A673 (cell line): ENCODE measurements at regions not wholly inside any gene's neighbourhood (a gene's known extent, or its start where the extent isn't known, plus 50 kb on each side); places are given as distances from the start of the nearest gene placed in this dataset.

ENCODE experiments used
- BruUV-seq: library from RNA; stranded (reverse); fragments of 400-500 nt; replicated peaks from 2 replicates; lab custom pipeline; 2021; lab: Mats Ljungman, UMichigan
- CTCF ChIA-PET: fragments of 300-600 bp; sonication (Branson Sonifier 250); formaldehyde crosslinking; loops from one replicate; lab custom pipeline; 2022; ENCODE audit warnings: antibody characterized with exemption; lab: Charles Lee
- POLR2A ChIA-PET: fragments of 300-600 bp; sonication (Branson Sonifier 250); formaldehyde crosslinking; loops from one replicate; lab custom pipeline; 2022; ENCODE audit warnings: antibody characterized with exemption; ENCODE audit not compliant: low non-redundant PET; lab: Charles Lee
- DNase-seq: peaks from one replicate; pipeline ENCODE4 v3.0.0-alpha.2; 2015; ENCODE audit warnings: low spot score
- H3K27ac ChIP-seq: fragments of 200-600 bp; sonication (generic); 2 replicates; pipeline ENCODE4 v1.5.1; 2016; ENCODE audit warnings: mixed run types, low read depth, mild to moderate bottlenecking, mixed read lengths, antibody characterized with exemption, low read length; ENCODE audit not compliant: poor library complexity, severe bottlenecking
- H3K27me3 ChIP-seq: fragments of 200-600 bp; sonication (generic); replicated peaks from 2 replicates; pipeline ENCODE4 v1.6.1; 2017; ENCODE audit warnings: mixed run types, low read depth, mild to moderate bottlenecking, mixed read lengths, antibody characterized with exemption, low read length; ENCODE audit not compliant: insufficient read depth, poor library complexity
- H3K36me3 ChIP-seq: fragments of 200-600 bp; sonication (generic); 2 replicates; pipeline ENCODE4 v1.6.1; 2016; ENCODE audit warnings: mixed run types, mild to moderate bottlenecking, mixed read lengths, antibody characterized with exemption, low read length; ENCODE audit not compliant: insufficient read depth, poor library complexity, severe bottlenecking
- H3K4me1 ChIP-seq: fragments of 200-600 bp; sonication (generic); 2 replicates; pipeline ENCODE4 v1.6.1; 2017; ENCODE audit warnings: mixed run types, mild to moderate bottlenecking, mixed read lengths, antibody characterized with exemption, low read length; ENCODE audit not compliant: insufficient read depth, poor library complexity, severe bottlenecking
- H3K4me3 ChIP-seq: fragments of 200-600 bp; sonication (generic); 2 replicates; pipeline ENCODE4 v1.5.1; 2016; ENCODE audit warnings: low read depth, mixed run types, mild to moderate bottlenecking, mixed read lengths, low read length; ENCODE audit not compliant: poor library complexity, severe bottlenecking
- H3K9me3 ChIP-seq: fragments of 200-600 bp; sonication (generic); 2 replicates; pipeline ENCODE4 v1.6.1; 2016; ENCODE audit warnings: mixed run types, low read depth, mild to moderate bottlenecking, mixed read lengths, antibody characterized with exemption, low read length; ENCODE audit not compliant: poor library complexity, severe bottlenecking
- EZH2 ChIP-seq: fragments of 200-600 bp; sonication (generic); IDR thresholded peaks from 2 replicates; pipeline ENCODE4 v1.6.1; 2017; ENCODE audit warnings: borderline replicate concordance, low read depth, mild to moderate bottlenecking, mixed read lengths, antibody characterized with exemption, low read length; ENCODE audit not compliant: poor library complexity, severe bottlenecking
- intact Hi-C: fragments of 100-400 bp; cut with micrococcal nuclease; formaldehyde crosslinking; loops from one replicate; pipeline ENCODE4 v1.10.0; 2022; ENCODE audit not compliant: unreplicated experiment
- TF ChIP-seq, protein P1 (sequence below): fragments of 300-800, 200-600 bp; sonication (generic); conservative IDR thresholded peaks from 2 replicates; pipeline ENCODE4 v1.5.1; 2017; ENCODE audit warnings: low read depth, mild to moderate bottlenecking, antibody characterized with exemption, low read length, moderate library complexity, mixed read lengths

- POLR2A ChIA-PET, result no interaction called here
- TF ChIP-seq, protein P1, sequence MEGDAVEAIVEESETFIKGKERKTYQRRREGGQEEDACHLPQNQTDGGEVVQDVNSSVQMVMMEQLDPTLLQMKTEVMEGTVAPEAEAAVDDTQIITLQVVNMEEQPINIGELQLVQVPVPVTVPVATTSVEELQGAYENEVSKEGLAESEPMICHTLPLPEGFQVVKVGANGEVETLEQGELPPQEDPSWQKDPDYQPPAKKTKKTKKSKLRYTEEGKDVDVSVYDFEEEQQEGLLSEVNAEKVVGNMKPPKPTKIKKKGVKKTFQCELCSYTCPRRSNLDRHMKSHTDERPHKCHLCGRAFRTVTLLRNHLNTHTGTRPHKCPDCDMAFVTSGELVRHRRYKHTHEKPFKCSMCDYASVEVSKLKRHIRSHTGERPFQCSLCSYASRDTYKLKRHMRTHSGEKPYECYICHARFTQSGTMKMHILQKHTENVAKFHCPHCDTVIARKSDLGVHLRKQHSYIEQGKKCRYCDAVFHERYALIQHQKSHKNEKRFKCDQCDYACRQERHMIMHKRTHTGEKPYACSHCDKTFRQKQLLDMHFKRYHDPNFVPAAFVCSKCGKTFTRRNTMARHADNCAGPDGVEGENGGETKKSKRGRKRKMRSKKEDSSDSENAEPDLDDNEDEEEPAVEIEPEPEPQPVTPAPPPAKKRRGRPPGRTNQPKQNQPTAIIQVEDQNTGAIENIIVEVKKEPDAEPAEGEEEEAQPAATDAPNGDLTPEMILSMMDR, result no peak
- TF ChIP-seq EZH2, result no peak
- DNase-seq, result no peak
- Histone ChIP-seq H3K36me3 (no peaks in the 10 kb centered on the region), H3K27me3 (no peaks in the 10 kb centered on the region), H3K27ac (no peak overlapping the region), H3K9me3 (no peaks in the 10 kb centered on the region), H3K4me3 (no peak overlapping the region), H3K4me1 (no peaks in the 10 kb centered on the region)
- intact Hi-C loops, result no loop called here
- BruUV-seq, result no TSS peak
- CTCF ChIA-PET, result no interaction called here
Observed at GRCh38 chr7:46680147-46680546, 759.1 kb upstream of the IGFBP3 start.

GRCh38 chr7:46679671-46680070 lies 758.6 kb upstream of the IGFBP3 start:
- no peak for TF ChIP-seq EZH2
- TF ChIP-seq, protein P1, result no peak
- CTCF ChIA-PET, result no interaction called here
- POLR2A ChIA-PET, result no interaction called here
- Histone ChIP-seq H3K27me3 (no peaks in the 10 kb centered on the region), H3K4me1 (no peaks in the 10 kb centered on the region), H3K27ac (no peak overlapping the region), H3K36me3 (no peaks in the 10 kb centered on the region), H3K9me3 (no peaks in the 10 kb centered on the region), H3K4me3 (no peak overlapping the region)
- no TSS peak for BruUV-seq
- no peak for DNase-seq
- intact Hi-C loops, result no loop called here

- H3K27me3 ChIP-seq, result no peaks in the 10 kb centered on the region
- H3K4me3 ChIP-seq, result no peak overlapping the region
- H3K27ac ChIP-seq, result no peak overlapping the region
- intact Hi-C loops, result no loop called here
- H3K9me3 ChIP-seq, result no peaks in the 10 kb centered on the region
- ChIA-PET POLR2A (no interaction called here), CTCF (no interaction called here)
- H3K36me3 ChIP-seq, result no peaks in the 10 kb centered on the region
- H3K4me1 ChIP-seq, result no peaks in the 10 kb centered on the region
- no peak for DNase-seq
- no TSS peak for BruUV-seq
- TF ChIP-seq, protein P1, result no peak
- no peak for TF ChIP-seq EZH2
Observed at GRCh38 chr7:46678421-46678820, 757.3 kb upstream of the IGFBP3 start.
